SK-N-MC (cell line): ENCODE measurements at regions not wholly inside any gene's neighbourhood (a gene's known extent, or its start where the extent isn't known, plus 50 kb on each side); places are given as distances from the start of the nearest gene placed in this dataset.

Source experiments
- EZH2 ChIP-seq: fragments of 200-600 bp; sonication (generic); IDR thresholded peaks from one replicate; pipeline ENCODE4 v1.6.1; 2017; ENCODE audit warnings: antibody characterized with exemption
- POLR2AphosphoS5 ChIP-seq: IDR thresholded peaks from 2 replicates; pipeline ENCODE4 v1.6.1; 2012; ENCODE audit warnings: mild to moderate bottlenecking, low read depth, low read length, borderline replicate concordance

GRCh38 chr1:213370523-213370922, 319.5 kb downstream of the RPS6KC1 start:
- TF ChIP-seq EZH2: no peak
- TF ChIP-seq POLR2AphosphoS5: no peak
